ENCODE measurements at regions not wholly inside any gene's neighbourhood (a gene's known extent, or its start where the extent isn't known, plus 50 kb on each side); places are given as distances from the start of the nearest gene placed in this dataset.
"Not testable (repeated sequence)": the region's sequence is repeated elsewhere in the genome, so short reads cannot be mapped to it uniquely, and the experiment has no call there.

- no peak for DNase-seq (ENCODE audit: low spot score)
Observed at GRCh38 chr20:53856300-53857295, 213.8 kb downstream of the BCAS1 start.

DNA sequence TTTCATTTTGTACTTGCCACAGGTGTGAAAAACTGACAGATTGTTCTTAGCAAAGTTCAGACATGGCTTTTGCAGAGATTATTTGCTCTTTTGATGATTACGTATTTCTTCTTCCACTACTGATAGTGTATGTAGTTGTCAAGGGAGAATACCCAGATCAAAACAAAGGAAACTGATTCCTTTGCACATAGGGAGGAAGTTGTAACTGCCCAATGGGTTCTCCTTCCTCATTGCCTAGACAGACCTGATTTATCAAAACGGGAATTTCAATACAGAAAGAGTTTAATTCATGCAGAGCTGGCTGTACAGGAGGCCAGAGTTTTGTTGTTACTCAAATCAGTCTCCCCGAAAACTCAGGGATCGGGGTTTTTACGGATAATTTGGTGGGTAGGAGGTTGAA lies 214.7 kb downstream of the BCAS1 start:
- no peak for DNase-seq (ENCODE audit: low spot score)

GRCh38 chr20:53854609-53854926 lies 215.8 kb downstream of the BCAS1 start:
- not testable (repeated sequence) for DNase-seq (ENCODE audit: low spot score)

GRCh38 chr20:53853111-53853713 lies 217.2 kb downstream of the BCAS1 start:
- no peak for DNase-seq (ENCODE audit: low spot score)

GRCh38 chr20:53852691-53853090 lies 217.7 kb downstream of the BCAS1 start:
- DNase-seq (ENCODE audit: low spot score): no peak

GRCh38 chr20:53852014-53852413 lies 218.4 kb downstream of the BCAS1 start:
- DNase-seq (ENCODE audit: low spot score): no peak

GRCh38 chr20:53850319-53850718 lies 220.1 kb downstream of the BCAS1 start:
- DNase-seq (ENCODE audit: low spot score): no peak

GRCh38 chr20:53849471-53850059 lies 220.8 kb downstream of the BCAS1 start:
- no peak for DNase-seq (ENCODE audit: low spot score)

- no peak for DNase-seq (ENCODE audit: low spot score)
Observed at GRCh38 chr20:53848304-53848703, 222.1 kb downstream of the BCAS1 start.

GRCh38 chr20:53847837-53848170 lies 222.6 kb downstream of the BCAS1 start:
- no peak for DNase-seq (ENCODE audit: low spot score)

DNA sequence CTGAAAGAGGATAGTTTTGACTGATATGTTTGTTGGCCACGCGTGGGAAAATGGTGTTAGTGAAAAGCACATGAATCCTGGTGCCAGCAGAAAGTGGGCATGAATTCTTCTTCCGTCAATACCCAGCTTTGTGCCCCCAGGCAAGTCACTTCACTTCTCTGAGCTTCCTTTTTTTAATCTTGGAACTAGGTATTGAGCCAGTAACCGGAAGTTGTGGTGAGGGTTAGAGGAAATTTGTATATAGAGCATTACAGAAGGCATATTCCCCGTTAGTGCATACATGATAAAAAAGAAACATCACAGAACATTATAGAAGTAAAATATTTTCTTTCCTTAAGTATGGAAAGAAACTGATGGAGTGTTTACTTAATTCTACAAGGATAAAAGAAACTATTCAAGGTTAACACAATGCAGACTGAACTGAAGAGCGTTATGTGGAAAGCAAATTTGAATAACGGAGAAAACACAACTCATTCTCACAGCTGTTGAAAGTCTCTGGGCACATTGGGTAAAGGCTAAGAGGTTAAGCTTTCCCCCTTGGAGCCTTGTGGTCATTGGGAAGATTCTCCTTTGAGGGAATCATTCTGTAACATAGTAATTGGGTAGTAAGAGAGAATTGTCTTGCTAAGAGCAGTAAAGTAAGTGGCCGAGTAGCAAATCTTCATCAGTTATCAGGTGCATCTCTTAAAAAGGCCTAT lies 223.1 kb downstream of the BCAS1 start:
- DNase-seq (ENCODE audit: low spot score): no peak

- no peak for DNase-seq (ENCODE audit: low spot score)
Observed at GRCh38 chr20:53846640-53847039, 223.8 kb downstream of the BCAS1 start.

- no peak for DNase-seq (ENCODE audit: low spot score)
Observed at GRCh38 chr20:53845980-53846379, 224.4 kb downstream of the BCAS1 start.

- no peak for DNase-seq (ENCODE audit: low spot score)
Observed at GRCh38 chr20:53844259-53844658, 226.1 kb downstream of the BCAS1 start.

GRCh38 chr20:53843645-53844044 lies 226.7 kb downstream of the BCAS1 start:
- DNase-seq (ENCODE audit: low spot score): no peak

GRCh38 chr20:53842301-53843099 lies 227.9 kb downstream of the BCAS1 start:
- DNase-seq (ENCODE audit: low spot score): no peak

DNA sequence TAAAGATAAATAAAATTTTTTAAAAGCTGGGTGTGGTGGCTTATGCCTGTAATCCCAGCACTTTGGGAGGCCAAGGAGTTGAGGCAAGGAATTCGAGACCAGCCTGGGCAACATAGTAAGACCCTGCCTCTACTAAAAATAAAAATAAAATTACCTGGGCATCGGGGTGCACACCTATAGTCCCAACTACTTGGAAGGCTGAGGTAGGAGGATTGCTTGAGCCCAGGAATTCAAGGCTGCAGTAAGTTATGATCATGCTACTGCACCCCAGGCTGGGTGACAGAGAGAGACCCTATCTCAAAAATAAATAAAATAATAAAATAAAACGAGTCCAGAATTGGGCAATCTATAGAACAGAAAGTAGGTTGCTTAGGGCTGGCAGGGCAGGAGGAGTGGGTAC lies 228.7 kb downstream of the BCAS1 start:
- no peak for DNase-seq (ENCODE audit: low spot score)

DNA sequence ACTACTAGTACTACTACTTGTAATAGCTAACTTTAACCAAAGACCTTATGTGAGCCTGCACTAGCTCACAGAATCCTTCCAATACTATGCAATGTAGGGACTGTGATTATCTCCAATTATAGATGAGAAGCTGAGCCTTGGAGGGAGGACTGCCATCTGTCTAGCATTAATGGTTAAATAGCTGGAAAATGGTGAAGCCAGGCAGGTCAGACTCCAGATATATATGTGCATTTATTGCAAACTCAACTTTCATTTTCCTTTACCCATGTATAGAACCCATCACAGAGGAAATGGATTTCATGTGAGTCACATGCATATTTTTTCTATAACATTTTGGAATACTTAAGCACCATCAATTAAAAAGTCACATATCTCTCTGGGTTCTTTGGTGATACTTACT lies 229.9 kb downstream of the BCAS1 start:
- no peak for DNase-seq (ENCODE audit: low spot score)

DNA sequence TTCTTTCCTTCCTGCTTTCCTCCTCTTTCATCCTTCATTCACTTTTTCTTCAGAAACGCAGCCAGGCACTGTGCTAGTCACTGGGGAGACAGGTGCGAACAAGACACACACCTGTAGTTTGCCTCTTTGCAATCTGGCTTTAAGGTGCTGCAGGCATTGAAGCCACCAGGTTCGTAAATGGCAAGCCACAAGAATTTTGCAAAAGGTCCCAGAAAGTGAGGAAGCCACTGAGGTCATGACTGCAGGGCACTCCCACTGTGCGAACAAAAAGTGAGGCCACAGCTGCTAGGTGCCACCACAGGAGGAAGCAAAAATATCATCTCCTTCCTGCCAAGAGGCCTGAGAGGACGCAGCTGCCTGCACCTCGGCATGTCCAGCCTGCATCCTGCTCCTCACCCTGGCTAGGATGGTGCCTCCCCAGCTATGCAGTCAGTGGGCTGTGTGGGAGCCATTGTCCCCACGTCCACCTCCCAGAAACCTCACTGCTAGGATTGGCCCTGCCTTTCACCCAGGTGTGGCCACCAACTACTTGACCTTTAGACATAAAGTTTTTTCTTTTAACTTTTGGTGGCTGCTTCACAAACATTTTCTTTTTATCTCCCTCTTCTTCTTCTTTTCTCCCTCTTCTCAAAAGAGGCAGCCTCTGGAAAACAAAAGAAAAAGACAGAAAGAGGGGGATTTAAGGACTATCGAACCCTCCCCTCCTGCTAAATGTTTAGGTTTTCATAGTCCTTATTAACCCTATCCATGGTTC lies 230.8 kb downstream of the BCAS1 start:
- DNase-seq (ENCODE audit: low spot score): no peak

DNA sequence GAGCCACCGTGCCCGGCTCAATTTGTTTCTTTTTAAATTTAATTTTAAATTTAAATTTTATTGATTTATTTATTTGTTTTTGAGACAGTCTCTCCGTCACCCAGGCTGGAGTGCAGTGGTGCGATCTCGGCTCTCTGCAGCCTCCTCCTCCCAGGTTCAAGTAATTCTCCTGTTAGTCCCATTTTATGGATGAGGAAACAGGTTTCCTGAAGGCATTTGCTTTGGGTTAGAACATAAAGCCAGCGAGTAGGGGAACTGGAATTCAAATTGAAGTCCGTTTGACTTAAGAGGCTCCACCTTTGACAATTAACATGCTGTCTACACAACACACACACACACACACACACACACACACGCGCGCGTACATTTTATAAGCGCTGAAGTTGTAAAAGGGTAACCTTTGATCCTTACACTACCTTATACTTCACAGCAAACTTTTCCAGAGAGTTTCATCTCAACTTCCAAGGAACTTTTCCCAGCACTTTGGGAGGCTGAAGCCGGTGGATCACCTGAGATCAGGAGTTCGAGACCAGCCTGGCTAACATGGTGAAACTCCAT lies 232.0 kb downstream of the BCAS1 start:
- DNase-seq (ENCODE audit: low spot score): no peak

Measured in AG20443 (cell line).